Esophagus muscularis mucosa (tissue), 3 donors: ENCODE measurements at regions not wholly inside any gene's neighbourhood (a gene's known extent, or its start where the extent isn't known, plus 50 kb on each side); places are given as distances from the start of the nearest gene placed in this dataset.

Source experiments
- CTCF ChIP-seq, 3 experiments: fragments of 200-600 bp in 2 of 3; fragments of 450-650 bp in 1 of 3; sonication (generic) in 2 of 3; IDR thresholded peaks; one replicate each; pipeline ENCODE4 v1.5.1; 2017 to 2019; ENCODE audit warnings: antibody characterized with exemption in 3 of 3, mild to moderate bottlenecking in 2 of 3, moderate library complexity in 1 of 3
- POLR2AphosphoS5 ChIP-seq, 2 donors: sonication (generic); formaldehyde crosslinking; IDR thresholded peaks; one replicate each; pipeline ENCODE4 v1.6.1; 2017; ENCODE audit warnings: antibody characterized with exemption in 2 of 2

- TF ChIP-seq CTCF (IDR thresholded peaks at IDR 0.05) (no peak), POLR2AphosphoS5 (IDR thresholded peaks at IDR 0.05) (no peak)
These were observed 378.0 kb downstream of the YTHDC2 start for GRCh38 chr5:113891491-113891890.
